ENCODE measurements at regions not wholly inside any gene's neighbourhood (a gene's known extent, or its start where the extent isn't known, plus 50 kb on each side); places are given as distances from the start of the nearest gene placed in this dataset.

GRCh38 chr10:90642650-90643049 lies 215.2 kb downstream of the HTR7 start:
- Histone ChIP-seq H3K27ac (ENCODE audit: low read length) (no peak overlapping the region), H3K9ac (ENCODE audit: low read length) (no peak overlapping the region), H3K27me3 (replicated peaks; ENCODE audit: insufficient read depth, low read length) (no peaks in the 10 kb centered on the region), H3K9me2 (replicated peaks; ENCODE audit: insufficient read depth, low read length) (no peaks in the 10 kb centered on the region), H3F3A (ENCODE audit: insufficient read depth, low read length) (no peaks in the 10 kb centered on the region), H4K20me1 (ENCODE audit: insufficient read depth, low read length) (no peaks in the 10 kb centered on the region), H3K4me1 (ENCODE audit: low read length) (no peaks in the 10 kb centered on the region), H3K4me3 (ENCODE audit: low read length) (no peak overlapping the region), H3K4me2 (ENCODE audit: low read depth, low read length) (no peak overlapping the region), H3K9me3 (replicated peaks; ENCODE audit: insufficient read depth, low read length) (no peaks in the 10 kb centered on the region), H2AFZ (ENCODE audit: low read length) (no peak overlapping the region), H3K79me2 (ENCODE audit: low read length) (no peaks in the 10 kb centered on the region), H3K36me3 (replicated peaks; ENCODE audit: insufficient read depth, low read length) (no peaks in the 10 kb centered on the region)
- TF ChIP-seq CTCF (IDR thresholded peaks at IDR 0.05; ENCODE audit: low read length) = no peak
- no peak for TF ChIP-seq EZH2 (optimal IDR thresholded peaks at IDR 0.05; ENCODE audit: low read depth, low read length)
- no peak for TF ChIP-seq EZH2phosphoT487 (IDR thresholded peaks at IDR 0.05; ENCODE audit: low read length)
- DNase-seq = no peak

- DNase-seq = no peak
Measured at GRCh38 chr10:90644165-90644564, 213.7 kb downstream of the HTR7 start.

DNA sequence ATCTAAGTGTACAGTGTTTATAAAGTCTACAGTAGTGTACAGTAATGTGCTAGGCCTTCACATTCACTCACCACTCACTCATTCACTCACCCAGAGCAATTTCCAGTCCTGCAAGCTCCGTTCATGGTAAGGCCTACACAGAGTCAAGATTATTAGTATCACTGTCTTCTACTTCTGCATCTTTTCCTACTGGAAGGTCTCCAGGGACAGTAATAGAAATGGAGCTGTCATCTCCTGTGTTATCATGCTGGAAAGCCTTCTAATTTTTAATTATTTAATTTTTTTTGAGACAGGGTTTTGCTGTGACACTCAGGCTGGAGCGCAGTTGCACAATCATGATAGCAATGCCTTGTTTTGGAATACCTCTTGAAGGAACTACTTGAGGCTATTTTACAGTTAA lies 207.0 kb downstream of the HTR7 start:
- Histone ChIP-seq H4K20me1 (ENCODE audit: insufficient read depth, low read length) (no peaks in the 10 kb centered on the region), H3K27me3 (replicated peaks; ENCODE audit: insufficient read depth, low read length) (no peaks in the 10 kb centered on the region), H3K9ac (ENCODE audit: low read length) (no peak overlapping the region), H3F3A (ENCODE audit: insufficient read depth, low read length) (no peaks in the 10 kb centered on the region), H3K79me2 (ENCODE audit: low read length) (no peaks in the 10 kb centered on the region), H3K4me3 (ENCODE audit: low read length) (no peak overlapping the region), H3K9me3 (replicated peaks; ENCODE audit: insufficient read depth, low read length) (no peaks in the 10 kb centered on the region), H2AFZ (ENCODE audit: low read length) (no peak overlapping the region), H3K36me3 (replicated peaks; ENCODE audit: insufficient read depth, low read length) (no peaks in the 10 kb centered on the region), H3K4me1 (ENCODE audit: low read length) (no peaks in the 10 kb centered on the region), H3K4me2 (ENCODE audit: low read depth, low read length) (no peak overlapping the region), H3K27ac (ENCODE audit: low read length) (no peak overlapping the region), H3K9me2 (replicated peaks; ENCODE audit: insufficient read depth, low read length) (no peaks in the 10 kb centered on the region)
- TF ChIP-seq EZH2 (optimal IDR thresholded peaks at IDR 0.05; ENCODE audit: low read depth, low read length) = no peak
- TF ChIP-seq CTCF (IDR thresholded peaks at IDR 0.05; ENCODE audit: low read length) = no peak
- TF ChIP-seq EZH2phosphoT487 (IDR thresholded peaks at IDR 0.05; ENCODE audit: low read length) = no peak
- no peak for DNase-seq

More at GRCh38 chr10:90644165-90644564, 213.7 kb downstream of the HTR7 start:
- no peak overlapping the region for H3K4me2 ChIP-seq (ENCODE audit: low read depth, low read length)
- H2AFZ ChIP-seq (ENCODE audit: low read length) = no peak overlapping the region
- H3K9ac ChIP-seq (ENCODE audit: low read length) = no peak overlapping the region
- no peaks in the 10 kb centered on the region for H3K27me3 ChIP-seq (replicated peaks; ENCODE audit: insufficient read depth, low read length)
- no peaks in the 10 kb centered on the region for H4K20me1 ChIP-seq (ENCODE audit: insufficient read depth, low read length)
- no peaks in the 10 kb centered on the region for H3K9me2 ChIP-seq (replicated peaks; ENCODE audit: insufficient read depth, low read length)
- H3K4me1 ChIP-seq (ENCODE audit: low read length) = no peaks in the 10 kb centered on the region
- TF ChIP-seq EZH2phosphoT487 (IDR thresholded peaks at IDR 0.05; ENCODE audit: low read length) (no peak), CTCF (IDR thresholded peaks at IDR 0.05; ENCODE audit: low read length) (no peak), EZH2 (optimal IDR thresholded peaks at IDR 0.05; ENCODE audit: low read depth, low read length) (no peak)
- H3K27ac ChIP-seq (ENCODE audit: low read length) = no peak overlapping the region
- H3K36me3 ChIP-seq (replicated peaks; ENCODE audit: insufficient read depth, low read length) = no peaks in the 10 kb centered on the region
- H3K9me3 ChIP-seq (replicated peaks; ENCODE audit: insufficient read depth, low read length) = no peaks in the 10 kb centered on the region
- no peaks in the 10 kb centered on the region for H3K79me2 ChIP-seq (ENCODE audit: low read length)
- no peaks in the 10 kb centered on the region for H3F3A ChIP-seq (ENCODE audit: insufficient read depth, low read length)
- no peak overlapping the region for H3K4me3 ChIP-seq (ENCODE audit: low read length)

Measured in MM.1S (cell line).